H1 (cell line): ENCODE measurements at regions not wholly inside any gene's neighbourhood (a gene's known extent, or its start where the extent isn't known, plus 50 kb on each side); places are given as distances from the start of the nearest gene placed in this dataset.

Experiments
- CTCF ChIA-PET: fragments of 300-600 bp; sonication (Branson Sonifier 250); formaldehyde crosslinking; loops from one replicate; lab custom pipeline; 2021; ENCODE audit not compliant: partially characterized antibody; lab: Charles Lee
- POLR2A ChIA-PET: fragments of 300-600 bp; sonication (Branson Sonifier 250); formaldehyde crosslinking; loops from one replicate; lab custom pipeline; 2021; ENCODE audit warnings: inconsistent platforms; ENCODE audit not compliant: partially characterized antibody; lab: Charles Lee
- DNase-seq, 2 experiments: peaks; one replicate each; pipeline versions ENCODE4 v3.0.0 to v3.0.0-alpha.2; 2010 to 2022; ENCODE audit warnings: low spot score in 2 of 2, low read depth in 1 of 2, mixed read lengths in 1 of 2
- FAIRE-seq: peaks from 2 replicates; lab custom pipeline; 2011; peaks lifted over from hg19 to GRCh38; lab: Jason Lieb, UNC
- H2AFZ ChIP-seq: 2 replicates; pipeline ENCODE4 v1.8.1; 2012; ENCODE audit warnings: low read length, inconsistent platforms
- H2AK5ac ChIP-seq: 2 replicates; pipeline ENCODE4 v1.6.1; 2013; ENCODE audit warnings: low read depth, low read length
- H2BK120ac ChIP-seq: replicated peaks from 2 replicates; pipeline ENCODE3; 2013; ENCODE audit warnings: low read depth, low read length, inconsistent platforms
- H2BK12ac ChIP-seq: 2 replicates; pipeline ENCODE4 v1.6.1; 2013; ENCODE audit warnings: low read depth, low read length
- H2BK15ac ChIP-seq: 2 replicates; pipeline ENCODE4 v1.6.1; 2013; ENCODE audit warnings: low read length
- H2BK20ac ChIP-seq: 2 replicates; pipeline ENCODE4 v1.6.1; 2013; ENCODE audit warnings: low read length
- H2BK5ac ChIP-seq: 2 replicates; pipeline ENCODE4 v1.6.1; 2013; ENCODE audit warnings: low read depth, low read length
- H3K14ac ChIP-seq: 2 replicates; pipeline ENCODE4 v1.6.1; 2013; ENCODE audit warnings: inconsistent platforms; ENCODE audit not compliant: insufficient read length
- H3K18ac ChIP-seq: 2 replicates; pipeline ENCODE4 v1.6.1; 2013; ENCODE audit warnings: low read length; ENCODE audit errors: extremely low read depth
- H3K23ac ChIP-seq: 2 replicates; pipeline ENCODE4 v1.6.1; 2013; ENCODE audit warnings: inconsistent platforms; ENCODE audit not compliant: insufficient read length
- H3K23me2 ChIP-seq: 2 replicates; pipeline ENCODE4 v1.6.1; 2013; ENCODE audit warnings: low read depth, low read length
- H3K27ac ChIP-seq: 2 replicates; pipeline ENCODE4 v1.6.1; 2011; ENCODE audit warnings: low read depth, low read length, inconsistent platforms
- H3K27me3 ChIP-seq, 4 experiments: replicated peaks in 1 of 4; 1 replicate in 1 of 4; 2 replicates in 3 of 4; pipeline versions ENCODE4 v1.6.1 to v1.8.1; 2011 to 2013; ENCODE audit warnings: low read length in 3 of 4, mild to moderate bottlenecking in 3 of 4, inconsistent platforms in 2 of 4, mixed read lengths in 2 of 4, moderate library complexity in 1 of 4; ENCODE audit not compliant: control insufficient read depth in 3 of 4, insufficient read depth in 3 of 4; ENCODE audit errors: extremely low read depth in 1 of 4
- H3K36me3 ChIP-seq, 4 experiments: 2 replicates each; pipeline versions ENCODE4 v1.6.1 to v1.8.1; 2011 to 2013; ENCODE audit warnings: mild to moderate bottlenecking in 4 of 4, low read length in 3 of 4, moderate library complexity in 2 of 4, control low read depth in 1 of 4, inconsistent platforms in 1 of 4; ENCODE audit not compliant: insufficient read depth in 4 of 4, control insufficient read depth in 2 of 4
- H3K4ac ChIP-seq: replicated peaks from 2 replicates; pipeline ENCODE3; 2013; ENCODE audit warnings: low read length, low read depth, mixed read lengths, inconsistent platforms; ENCODE audit not compliant: insufficient read length
- H3K4me1 ChIP-seq, 4 experiments: replicated peaks in 1 of 4; 1 replicate in 1 of 4; 2 replicates in 3 of 4; pipeline versions ENCODE4 v1.6.1 to v1.8.1; 2011 to 2013; ENCODE audit warnings: low read length in 3 of 4, inconsistent platforms in 2 of 4, mixed read lengths in 1 of 4; ENCODE audit not compliant: insufficient read depth in 4 of 4, control insufficient read depth in 3 of 4
- H3K4me2 ChIP-seq, 2 experiments: 2 replicates each; pipeline versions ENCODE4 v1.6.1 to v1.8.1; 2011 to 2013; ENCODE audit warnings: low read depth in 2 of 2, low read length in 2 of 2, control low read depth in 1 of 2, inconsistent platforms in 1 of 2, mild to moderate bottlenecking in 1 of 2; ENCODE audit not compliant: insufficient read depth in 1 of 2
- H3K4me3 ChIP-seq, 4 experiments: fragments of 200-600, 300-600 bp in 1 of 4; sonication (generic), shearing (Covaris generic), sonication (Bioruptor Twin) in 1 of 4; 2 replicates each; pipeline versions ENCODE4 v1.5.1 to v1.8.1; 2011 to 2016; ENCODE audit warnings: low read length in 4 of 4, low read depth in 3 of 4, control low read depth in 2 of 4, inconsistent platforms in 2 of 4, mild to moderate bottlenecking in 2 of 4, mixed read lengths in 1 of 4, moderate library complexity in 1 of 4; ENCODE audit not compliant: insufficient read depth in 2 of 4; ENCODE audit errors: extremely low read depth in 1 of 4
- H3K56ac ChIP-seq: replicated peaks from 2 replicates; pipeline ENCODE3; 2013; ENCODE audit warnings: low read depth, mild to moderate bottlenecking, mixed read lengths, low read length, inconsistent platforms; ENCODE audit not compliant: insufficient read length
- H3K79me1 ChIP-seq: 2 replicates; pipeline ENCODE4 v1.6.1; 2013; ENCODE audit warnings: low read depth, low read length, control low read depth
- H3K79me2 ChIP-seq, 2 experiments: 2 replicates each; pipeline versions ENCODE4 v1.6.1 to v1.8.1; 2012 to 2013; ENCODE audit warnings: low read length in 2 of 2, mild to moderate bottlenecking in 2 of 2, inconsistent platforms in 1 of 2; ENCODE audit not compliant: insufficient read depth in 2 of 2, control insufficient read depth in 1 of 2
- H3K9ac ChIP-seq, 4 experiments: replicated peaks in 1 of 4; 1 replicate in 1 of 4; 2 replicates in 3 of 4; pipeline versions ENCODE4 v1.6.1 to v1.8.1; 2011 to 2013; ENCODE audit warnings: low read depth in 3 of 4, low read length in 3 of 4, control low read depth in 2 of 4, mild to moderate bottlenecking in 2 of 4, moderate library complexity in 2 of 4, inconsistent platforms in 1 of 4; ENCODE audit errors: extremely low read depth in 1 of 4
- H3K9me3 ChIP-seq, 2 experiments: 2 replicates each; pipeline versions ENCODE4 v1.6.1 to v1.8.1; 2012 to 2013; ENCODE audit warnings: mild to moderate bottlenecking in 2 of 2, moderate library complexity in 2 of 2, control low read depth in 1 of 2, inconsistent platforms in 1 of 2, low read depth in 1 of 2, low read length in 1 of 2, mixed read lengths in 1 of 2; ENCODE audit not compliant: insufficient read depth in 2 of 2
- H4K20me1 ChIP-seq, 2 experiments: replicated peaks in 1 of 2; 2 replicates each; pipeline versions ENCODE3 to v1.8.1; 2011 to 2013; ENCODE audit warnings: inconsistent platforms in 2 of 2, low read length in 2 of 2, mild to moderate bottlenecking in 1 of 2; ENCODE audit not compliant: insufficient read depth in 2 of 2, control insufficient read depth in 1 of 2
- H4K5ac ChIP-seq: 2 replicates; pipeline ENCODE4 v1.6.1; 2013; ENCODE audit warnings: low read length, low read depth, mixed read lengths, inconsistent platforms; ENCODE audit not compliant: insufficient read length
- H4K8ac ChIP-seq: 2 replicates; pipeline ENCODE4 v1.8.0; 2013; ENCODE audit warnings: mild to moderate bottlenecking, moderate library complexity, low read length, inconsistent platforms; ENCODE audit not compliant: insufficient read depth; ENCODE audit errors: extremely low read depth
- H4K91ac ChIP-seq: replicated peaks from 2 replicates; pipeline ENCODE3; 2013; ENCODE audit warnings: low read length, mixed read lengths, inconsistent platforms; ENCODE audit not compliant: insufficient read length
- ASH2L ChIP-seq: fragments of 200-600, 300-600 bp; sonication (generic); IDR thresholded peaks from one replicate; pipeline ENCODE4 v1.7.1; 2017; ENCODE audit warnings: low read length
- CTBP2 ChIP-seq: IDR thresholded peaks from 2 replicates; pipeline ENCODE4 v1.7.0; 2011; ENCODE audit warnings: borderline replicate concordance, mild to moderate bottlenecking, moderate library complexity, mixed read lengths, low read length; ENCODE audit not compliant: insufficient read depth, insufficient read length
- EGR1 ChIP-seq: IDR thresholded peaks from 2 replicates; pipeline ENCODE4 v1.6.1; 2011; ENCODE audit warnings: low read depth, low read length, borderline replicate concordance
- SIN3A ChIP-seq, 2 experiments: IDR thresholded peaks in 1 of 2; conservative IDR thresholded peaks in 1 of 2; 2 replicates each; pipeline ENCODE4 v1.6.1; 2011 to 2012; ENCODE audit warnings: low read length in 2 of 2, improper control_type of control experiment in 1 of 2, low read depth in 1 of 2, mild to moderate bottlenecking in 1 of 2
- SP2 ChIP-seq: IDR thresholded peaks from 2 replicates; pipeline ENCODE4 v1.6.1; 2012; ENCODE audit warnings: mild to moderate bottlenecking, low read length, inconsistent platforms
- WGBS, 2 experiments: shearing (Covaris generic) in 1 of 2; methylation state at CpG; one replicate each; pipeline versions ENCODE4 v1.1.6 to v1.1.7; 2013 to 2015; ENCODE audit warnings: low lambda C conversion rate in 2 of 2, mixed read lengths in 2 of 2, inconsistent platforms in 1 of 2, low coverage in 1 of 2, missing lambda C conversion rate in 1 of 2; ENCODE audit not compliant: insufficient replicate concordance in 2 of 2, insufficient coverage in 1 of 2, insufficient read length in 1 of 2; ENCODE audit errors: extremely low coverage in 1 of 2, missing lambda C conversion rate in 1 of 2; 5-methylcytosine and 5-hydroxymethylcytosine counted together
- TF ChIP-seq, protein P1 (sequence below): IDR thresholded peaks from 2 replicates; pipeline ENCODE4 v1.6.1; 2011; ENCODE audit warnings: low read depth, mild to moderate bottlenecking, low read length; ENCODE audit not compliant: insufficient read depth

DNA sequence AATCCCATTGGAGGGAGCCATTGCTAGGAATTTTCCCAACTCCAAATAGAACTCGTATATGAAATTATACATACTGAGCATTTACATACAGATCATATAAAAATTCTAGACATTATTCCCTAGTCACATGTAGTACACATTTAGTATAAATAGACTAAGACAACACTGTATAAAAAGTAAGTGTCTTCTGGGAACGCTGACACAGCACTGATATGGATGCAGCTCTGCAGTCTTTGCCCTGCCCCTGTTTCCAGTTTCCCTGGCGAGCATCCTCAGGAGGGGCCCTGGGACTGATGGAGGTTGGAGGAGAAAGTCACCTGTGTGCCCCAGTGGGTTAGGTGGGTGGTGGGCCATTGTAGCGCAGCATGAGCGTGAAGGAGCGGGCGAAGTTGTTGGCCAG is 97.8 kb upstream of the CLMN start:
- Histone ChIP-seq H2AK5ac (no peak overlapping the region), H3K23me2 (peaks cover 3% of the 10 kb centered on the region; the same call in 1 of the 2 replicates), H2AFZ (no peak overlapping the region), H2BK120ac (no peak overlapping the region), H3K4ac (no peak overlapping the region), H4K5ac (no peak overlapping the region), H3K9me3 (0 out of 4 replicates have a peak, but pooled peaks cover 0 to 4% of the 10 kb centered on the region in 2 experiments), H2BK20ac (no peak overlapping the region), H3K9ac (no peak overlapping the region), H2BK12ac (no peak overlapping the region), H3K56ac (no peak overlapping the region), H4K8ac (no peak overlapping the region), H3K27me3 (no peaks in the 10 kb centered on the region; a peak in 2 of 7 replicates), H4K91ac (no peak overlapping the region), H4K20me1 (no peaks in the 10 kb centered on the region), H3K36me3 (no peaks in the 10 kb centered on the region), H3K79me1 (no peaks in the 10 kb centered on the region), H2BK15ac (no peak overlapping the region), H3K27ac (no peak overlapping the region), H2BK5ac (no peak overlapping the region), H3K14ac (no peak overlapping the region), H3K4me2 (no peak overlapping the region), H3K4me1 (peaks cover 0 to 4% (median 2%) of the 10 kb centered on the region in 4 experiments; a peak in 2 of 7 replicates), H3K4me3 (no peak overlapping the region), H3K23ac (no peak overlapping the region), H3K79me2 (no peaks in the 10 kb centered on the region), H3K18ac (no peak overlapping the region)
- FAIRE-seq, result no peak
- no peak for DNase-seq
- TF ChIP-seq, protein P1, sequence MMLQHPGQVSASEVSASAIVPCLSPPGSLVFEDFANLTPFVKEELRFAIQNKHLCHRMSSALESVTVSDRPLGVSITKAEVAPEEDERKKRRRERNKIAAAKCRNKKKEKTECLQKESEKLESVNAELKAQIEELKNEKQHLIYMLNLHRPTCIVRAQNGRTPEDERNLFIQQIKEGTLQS, result no peak
- no peak for TF ChIP-seq SP2
- no peak for TF ChIP-seq EGR1
- no peak for TF ChIP-seq ASH2L
- no peak for TF ChIP-seq CTBP2
- no peak for TF ChIP-seq SIN3A (conservative IDR thresholded peaks at IDR 0.05 in 1 of 2, IDR thresholded peaks at IDR 0.05 in 1 of 2; ENCODE audit: low read depth in 1 of 2, low read length in 2 of 2)
- POLR2A ChIA-PET, result interaction anchor here (1.2 kb wide), 1 partner anchor 35 kb away, joined by 3 read pairs; no protein-coding TSS in a partner anchor
- CTCF ChIA-PET, result interaction anchor here (0.7 to 4.0 kb wide), 17 partner anchors 8 to 1422 kb away, joined by 3 to 25 read pairs (median 3); no protein-coding TSS in a partner anchor
- WGBS, 2 experiments, result 85% methylated on average over 7 of the region's 7 CpGs; no CpG with 5 or more reads in 1 of the 2 experiments
